T-helper 2 cell (primary cell): ENCODE measurements at regions not wholly inside any gene's neighbourhood (a gene's known extent, or its start where the extent isn't known, plus 50 kb on each side); places are given as distances from the start of the nearest gene placed in this dataset.
A peak's percentile ranks its signal among the peaks of the same experiment; 100 is the strongest.
"Not testable (repeated sequence)": the region's sequence is repeated elsewhere in the genome, so short reads cannot be mapped to it uniquely, and the experiment has no call there.

Experiments used
- DNase-seq, 5 experiments: peaks; one replicate each; pipeline versions ENCODE4 v3.0.0 to v3.0.0-alpha.2; 2012 to 2022

DNA sequence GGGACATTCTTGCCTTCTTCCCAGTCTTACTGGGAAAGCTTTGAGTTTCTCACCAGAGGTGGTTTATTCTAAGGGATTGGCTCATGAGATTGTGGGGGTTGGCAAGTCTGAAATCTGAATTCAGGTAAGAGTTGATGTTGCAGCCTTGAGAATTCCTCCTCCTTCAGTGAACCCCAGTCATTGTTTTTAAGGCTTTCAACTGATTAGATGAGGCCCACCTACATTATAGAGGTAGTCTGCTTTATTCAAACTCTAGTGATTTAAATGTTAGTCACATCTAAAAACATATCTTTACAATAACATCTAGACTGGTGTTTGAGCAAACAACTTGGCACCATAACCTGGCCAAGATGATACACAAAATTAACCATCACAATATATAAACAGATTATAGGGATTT lies 156.5 kb upstream of the MED14 start:
- DNase-seq: no peak

DNA sequence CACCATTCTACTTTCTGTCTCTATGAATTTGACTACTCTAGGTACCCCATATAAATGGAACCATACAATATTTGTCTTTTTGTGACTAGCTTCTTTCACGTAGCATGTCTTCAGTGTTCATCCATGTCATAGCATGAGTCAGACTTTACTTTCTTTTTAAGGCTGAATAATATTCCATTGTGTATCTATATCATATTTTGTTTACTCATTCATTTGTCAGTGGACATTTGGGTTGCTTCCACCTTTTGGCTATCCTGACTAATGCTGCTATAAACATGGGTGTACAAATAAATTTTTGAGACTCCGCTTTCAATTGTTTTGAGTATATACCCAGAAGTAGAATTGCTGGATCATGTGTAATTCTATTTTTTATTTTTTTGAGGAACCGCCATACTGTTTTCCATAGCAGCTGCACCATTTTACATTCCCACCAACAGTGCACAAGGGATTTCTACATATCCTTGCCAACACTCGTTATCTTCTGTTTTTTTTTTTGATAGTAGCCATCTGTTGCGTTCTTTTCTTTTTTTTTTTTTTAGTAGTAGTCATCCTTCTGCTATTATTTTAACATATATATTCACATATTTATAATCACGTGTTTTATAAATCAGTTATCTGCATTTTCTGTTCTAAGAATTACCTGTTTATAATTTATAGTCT lies 158.0 kb upstream of the MED14 start:
- DNase-seq: no peak

GRCh38 chrX:40895246-40895645 lies 159.9 kb upstream of the MED14 start:
- no peak for DNase-seq

DNA sequence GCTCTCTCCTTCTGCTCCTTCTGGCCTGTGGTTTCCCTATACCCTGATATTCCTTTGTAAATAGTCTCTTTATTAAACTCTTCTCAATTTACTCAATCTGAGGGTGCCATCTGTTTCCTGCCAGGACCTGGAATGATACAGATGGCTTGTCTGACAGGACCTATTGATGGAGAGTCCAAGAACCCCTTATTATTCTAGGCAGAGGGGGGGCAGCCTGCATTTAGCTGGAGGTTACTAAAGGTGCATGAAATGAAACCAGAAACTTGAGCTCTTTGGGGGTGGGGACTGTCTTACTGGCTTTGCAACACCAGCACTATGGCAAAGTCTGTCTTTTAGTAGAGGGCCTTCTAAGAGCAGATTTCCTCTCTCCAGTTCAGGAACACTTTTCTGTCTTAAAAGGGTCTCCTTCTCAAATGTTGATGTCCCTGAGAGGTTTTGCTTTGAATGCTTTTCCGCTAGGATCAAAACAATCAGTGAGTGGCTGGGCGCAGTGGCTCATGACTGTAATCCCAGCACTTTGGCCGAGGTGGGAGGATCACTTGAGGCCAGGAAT lies 162.5 kb upstream of the MED14 start:
- no peak for DNase-seq

- not testable (repeated sequence) for DNase-seq
Measured at GRCh38 chrX:40904739-40905138, 169.4 kb upstream of the MED14 start.

DNA sequence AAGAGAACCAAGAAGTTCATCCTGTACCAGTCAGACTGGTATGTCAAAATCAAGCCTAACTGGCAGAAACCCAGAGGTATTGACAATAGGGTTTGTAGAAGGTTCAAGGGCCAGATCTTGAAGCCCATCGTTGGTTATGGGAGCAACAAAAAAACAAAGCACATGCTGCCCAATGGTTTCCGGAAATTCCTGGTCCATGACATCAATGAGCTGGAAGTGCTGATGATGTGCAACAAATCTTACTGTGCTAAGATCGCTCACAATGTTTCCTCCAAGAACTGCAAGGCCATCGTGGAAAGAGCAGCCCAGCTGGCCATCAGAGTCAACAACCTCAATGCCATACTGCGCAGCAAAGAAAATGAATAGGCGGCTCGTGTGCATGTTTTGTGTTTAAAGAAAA lies 172.7 kb upstream of the MED14 start:
- no peak for DNase-seq

DNA sequence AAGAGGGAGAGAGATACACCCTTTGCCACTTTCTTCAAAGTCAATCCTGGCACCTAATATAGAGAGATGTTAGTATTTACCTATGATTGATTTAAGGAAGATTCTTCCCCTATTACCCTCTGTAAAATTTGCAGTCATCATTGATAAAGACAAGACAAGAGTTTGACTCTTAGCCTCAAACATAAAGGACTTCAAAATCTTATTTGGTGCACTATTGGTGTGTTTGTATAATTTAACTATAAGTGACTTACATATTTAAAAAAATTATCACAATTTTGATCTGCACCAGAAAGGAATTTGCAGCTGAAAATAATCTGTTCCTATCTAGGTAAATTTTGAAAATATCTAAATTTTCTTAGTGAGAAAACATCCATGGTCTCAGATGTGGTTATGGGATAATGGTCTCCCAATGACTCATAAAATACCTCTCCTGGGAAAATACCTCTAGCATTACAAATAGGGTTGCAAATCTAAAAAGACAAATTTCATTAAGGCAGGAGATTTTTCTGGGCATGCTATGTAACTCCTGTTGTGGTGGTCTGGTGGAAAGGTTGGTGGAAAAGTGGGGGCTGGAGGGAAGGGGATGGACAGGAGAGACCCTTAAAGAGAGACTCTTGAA lies 173.6 kb upstream of the MED14 start:
- no peak for DNase-seq

DNA sequence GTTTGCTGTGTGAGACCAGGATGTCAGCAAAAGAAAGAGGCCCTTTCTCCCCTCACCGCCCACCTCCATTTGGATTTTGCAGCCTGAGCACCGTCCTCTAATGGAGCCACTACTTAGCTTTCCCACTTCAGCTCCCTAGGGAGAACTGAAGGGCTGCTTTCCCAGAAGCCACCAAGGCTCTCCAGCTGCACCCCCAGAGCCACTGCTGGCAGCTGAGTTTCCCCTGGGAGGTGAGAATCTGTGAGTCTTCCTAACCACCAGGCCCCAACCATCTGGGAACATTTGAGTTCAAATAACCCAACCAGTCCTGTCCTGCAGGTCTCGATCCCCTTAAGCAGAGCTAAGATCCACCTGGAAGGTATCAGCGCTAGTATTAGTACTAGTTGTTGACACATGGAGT lies 173.1 kb upstream of the USP9X start:
- no peak for DNase-seq

DNA sequence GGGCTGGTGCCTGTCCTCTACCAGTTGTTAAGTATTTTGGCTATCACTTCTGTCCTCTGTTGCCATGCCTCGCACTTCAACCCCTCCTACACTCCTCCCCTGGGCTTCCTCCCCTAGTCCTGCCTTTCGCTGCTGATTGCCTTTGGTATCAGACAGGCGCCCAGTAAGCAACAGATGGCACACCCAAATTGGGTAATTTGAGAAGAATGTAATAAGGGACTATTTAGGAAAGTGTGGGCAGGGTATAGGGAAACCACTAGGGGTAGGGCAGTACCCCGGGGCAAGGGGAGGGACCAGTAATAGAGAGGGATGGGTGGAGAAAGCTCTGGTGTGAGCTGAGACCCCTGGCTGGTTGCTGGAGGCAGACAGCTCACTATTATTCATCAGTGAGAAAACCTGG lies 172.7 kb upstream of the USP9X start:
- DNase-seq: no peak

DNA sequence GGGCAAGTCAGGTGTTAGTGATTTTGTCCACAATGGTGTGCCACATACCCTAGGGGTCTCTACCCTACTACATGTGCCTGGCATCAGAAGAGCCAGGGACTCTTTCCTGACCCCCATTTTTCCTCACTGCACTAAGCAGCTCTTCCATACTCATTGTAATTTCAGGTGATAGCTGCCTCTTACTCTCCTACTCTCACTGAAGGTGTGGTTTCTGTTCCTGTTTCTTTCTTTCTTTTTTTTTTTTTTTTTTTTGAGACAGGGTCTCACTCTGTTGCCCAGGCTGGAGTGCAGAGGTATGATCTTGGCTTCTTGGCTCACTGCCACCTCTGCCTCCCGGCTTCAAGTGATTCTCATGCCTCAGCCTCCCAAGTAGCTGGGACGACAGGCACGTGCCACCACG lies 164.9 kb upstream of the USP9X start:
- no peak for DNase-seq

GRCh38 chrX:40922307-40922706 lies 162.9 kb upstream of the USP9X start:
- no peak for DNase-seq

DNA sequence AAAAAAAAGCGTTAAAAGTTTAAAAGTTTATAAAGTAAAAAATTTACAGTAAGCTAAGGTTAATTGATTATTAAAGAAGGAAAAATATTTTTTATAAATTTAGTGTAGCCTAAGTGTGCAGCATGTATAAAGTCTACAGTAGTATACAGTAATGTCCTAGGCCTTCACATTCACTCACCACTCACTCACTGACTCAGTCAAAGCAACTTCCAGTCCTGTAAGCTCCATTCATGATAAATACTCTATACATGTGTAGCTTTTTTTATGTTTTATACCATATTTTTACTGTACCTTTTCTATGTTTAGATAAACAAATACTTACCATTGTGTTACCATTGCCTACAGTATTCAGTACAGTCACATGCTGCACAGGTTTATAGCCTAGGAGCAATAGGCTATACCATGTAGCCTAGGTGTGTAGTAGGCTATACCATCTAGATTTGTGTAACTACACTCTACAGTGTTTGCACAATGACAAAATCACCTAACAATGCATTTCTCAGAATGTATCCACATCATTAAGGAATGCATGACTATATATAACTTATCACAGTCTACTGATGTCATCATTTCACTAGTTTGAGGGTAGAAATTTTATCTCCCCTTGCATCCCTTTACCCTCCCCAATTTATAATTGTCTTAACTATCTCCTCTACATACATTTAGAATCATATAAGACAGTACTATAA lies 158.4 kb upstream of the USP9X start:
- not testable (repeated sequence) for DNase-seq

- DNase-seq: no peak
Measured at GRCh38 chrX:40928076-40928475, 157.2 kb upstream of the USP9X start.

DNA sequence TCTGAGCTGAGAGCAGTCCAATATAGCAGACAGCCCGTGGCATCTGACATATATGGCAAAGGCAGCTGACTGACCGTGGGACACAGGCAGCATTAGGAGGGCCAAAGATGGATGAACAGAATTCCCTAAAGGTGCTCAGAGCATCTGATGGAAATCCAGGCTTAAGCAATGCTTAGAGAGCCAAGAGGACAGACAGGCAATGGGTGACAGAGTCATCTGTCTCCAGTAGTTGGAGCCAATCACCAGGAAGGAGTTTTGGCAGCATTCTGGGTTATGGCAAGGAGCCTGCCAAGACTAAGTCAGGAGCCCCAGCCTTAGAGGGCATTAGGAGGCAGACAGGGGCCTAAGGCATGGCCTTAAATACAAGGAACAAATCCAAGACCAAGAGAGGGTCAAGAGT lies 153.3 kb upstream of the USP9X start:
- no peak for DNase-seq

GRCh38 chrX:40933132-40933705 lies 152.0 kb upstream of the USP9X start:
- peak in 3 of 5 experiments; percentile 1 to 64 (median 6) for DNase-seq

DNA sequence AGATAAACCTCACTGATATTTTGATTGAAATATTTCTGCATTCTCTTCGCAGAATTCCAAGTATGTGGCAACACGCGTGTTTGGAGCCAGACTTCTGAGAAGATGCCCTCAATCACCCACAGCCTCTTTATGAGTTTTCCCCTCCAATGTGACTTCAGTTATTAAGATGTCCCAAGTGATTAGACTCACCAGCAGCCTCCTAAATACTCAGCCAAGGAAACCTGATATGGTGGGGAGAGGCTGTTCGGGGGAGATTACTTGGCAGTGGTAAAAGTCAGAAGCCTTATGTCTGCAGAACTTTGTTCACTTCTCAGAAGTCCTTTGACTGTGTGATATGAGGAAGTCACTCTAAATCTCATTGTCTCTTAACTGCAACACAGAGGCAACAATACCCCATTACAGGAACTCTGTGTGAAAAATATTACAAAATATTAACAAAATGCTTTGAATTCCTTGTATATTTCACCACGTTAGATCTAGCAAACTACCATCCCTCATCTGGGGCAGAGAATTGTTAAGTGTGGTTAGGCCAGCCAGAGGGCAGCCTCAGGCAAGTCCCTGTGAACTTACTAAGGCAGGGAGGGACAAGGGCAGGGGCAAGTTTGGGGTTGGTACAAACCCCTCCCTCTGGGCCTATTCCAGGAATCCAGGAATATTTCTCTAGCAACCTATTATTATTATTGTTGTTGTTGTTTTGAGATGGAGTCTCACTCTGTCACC lies 151.4 kb upstream of the USP9X start:
- DNase-seq: peak in 1 of 5 experiments; percentile 15

GRCh38 chrX:40936827-40937226 lies 148.4 kb upstream of the USP9X start:
- no peak for DNase-seq

DNA sequence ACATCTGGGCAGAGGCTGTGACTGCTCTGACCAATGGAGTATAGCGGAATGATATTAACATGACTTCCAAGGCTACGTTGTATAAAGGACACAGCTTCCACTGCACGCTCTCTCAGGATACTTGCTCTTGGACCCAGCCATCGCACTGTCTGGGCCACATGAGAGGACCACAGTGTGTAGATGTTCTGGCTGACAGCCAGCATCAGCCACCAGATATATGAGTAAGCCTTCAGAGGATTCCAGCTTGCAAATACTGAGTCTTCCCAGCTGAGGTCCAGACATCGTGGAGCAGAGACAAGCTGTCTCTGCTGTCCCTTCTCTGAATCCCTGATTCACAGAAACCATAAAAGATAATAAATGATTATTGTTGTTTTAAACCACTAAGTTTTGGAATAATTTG lies 146.8 kb upstream of the USP9X start:
- DNase-seq: no peak

DNA sequence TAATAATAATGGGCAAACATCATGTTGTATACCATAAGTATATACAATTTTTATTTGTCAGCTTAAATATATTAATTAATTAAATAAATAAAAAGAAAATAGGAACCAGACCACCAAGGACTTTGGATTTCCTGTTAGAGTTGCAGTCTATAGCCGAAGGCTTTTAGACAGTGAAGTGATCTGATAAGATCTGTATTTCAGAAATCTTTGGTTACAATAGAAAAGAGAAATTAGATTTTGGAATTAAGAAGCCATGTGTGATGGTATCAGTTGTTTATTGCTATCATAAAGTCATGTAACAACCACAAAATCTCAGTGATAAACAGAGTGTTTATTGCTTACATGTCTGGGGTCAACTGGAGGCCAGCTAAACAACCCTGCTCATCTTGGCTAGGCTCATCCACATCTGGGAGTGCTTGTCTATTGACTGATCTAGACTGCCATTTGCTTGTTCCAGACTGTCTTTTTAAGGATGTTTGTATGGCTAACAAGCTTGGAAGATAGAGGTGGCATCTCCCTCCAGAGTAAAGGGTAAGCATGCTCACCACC lies 142.1 kb upstream of the USP9X start:
- DNase-seq: peak in 1 of 5 experiments; percentile 4

- DNase-seq: no peak
Measured at GRCh38 chrX:40945361-40945713, 139.9 kb upstream of the USP9X start.

- no peak for DNase-seq
Measured at GRCh38 chrX:40947276-40947675, 138.0 kb upstream of the USP9X start.

GRCh38 chrX:40949071-40949470 lies 136.2 kb upstream of the USP9X start:
- DNase-seq: no peak

DNA sequence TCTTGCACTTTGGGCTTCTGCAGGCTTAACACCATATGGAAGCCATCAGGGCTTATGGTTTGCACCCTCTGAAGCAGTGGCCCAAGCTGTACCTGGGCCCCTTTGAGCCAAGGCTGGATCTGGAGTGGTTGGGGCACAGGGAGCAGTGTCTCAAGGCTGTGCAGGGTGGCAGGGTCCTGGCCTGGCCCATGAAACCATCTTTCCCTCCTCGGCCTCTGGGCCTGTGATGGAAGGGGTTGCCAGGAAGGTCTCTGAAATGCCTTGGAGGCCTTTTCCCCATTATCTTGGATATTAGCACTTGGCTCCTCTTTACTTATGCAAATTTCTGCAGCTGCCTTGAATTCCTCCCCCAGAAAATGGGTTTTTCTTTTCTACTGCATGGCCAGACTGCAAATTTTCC lies 134.7 kb upstream of the USP9X start:
- no peak for DNase-seq
